Activated naive CD4-positive, alpha-beta T cell treated with anti-CD3 and anti-CD28 coated beads, Interleukin-2, amount 50 U/mL, for 16 hours (primary cell): ENCODE measurements at regions not wholly inside any gene's neighbourhood (a gene's known extent, or its start where the extent isn't known, plus 50 kb on each side); places are given as distances from the start of the nearest gene placed in this dataset.

ENCODE experiments used
- DNase-seq: peaks from one replicate; pipeline ENCODE4 v3.0.0-alpha.2; 2020

DNA sequence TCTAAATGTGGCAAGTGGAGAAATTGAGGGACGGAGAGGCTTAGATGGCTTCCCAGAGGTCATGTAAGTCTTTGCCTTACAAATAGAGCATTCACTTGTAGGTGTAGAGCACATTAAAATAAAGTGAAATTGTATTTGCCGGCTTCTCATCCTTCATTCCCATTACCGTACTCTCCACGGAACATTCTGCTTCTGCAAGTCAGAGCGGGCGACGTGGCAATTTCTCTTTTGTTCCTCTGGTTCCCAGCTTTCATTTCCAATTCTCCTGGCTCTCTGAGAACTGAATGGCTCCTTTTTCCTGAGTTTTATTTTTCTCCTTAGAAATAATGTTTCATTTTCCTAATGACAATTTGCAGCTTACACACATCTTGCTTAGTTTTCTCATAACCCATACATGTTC is 51.3 kb upstream of the PFKP start:
- no peak for DNase-seq

DNA sequence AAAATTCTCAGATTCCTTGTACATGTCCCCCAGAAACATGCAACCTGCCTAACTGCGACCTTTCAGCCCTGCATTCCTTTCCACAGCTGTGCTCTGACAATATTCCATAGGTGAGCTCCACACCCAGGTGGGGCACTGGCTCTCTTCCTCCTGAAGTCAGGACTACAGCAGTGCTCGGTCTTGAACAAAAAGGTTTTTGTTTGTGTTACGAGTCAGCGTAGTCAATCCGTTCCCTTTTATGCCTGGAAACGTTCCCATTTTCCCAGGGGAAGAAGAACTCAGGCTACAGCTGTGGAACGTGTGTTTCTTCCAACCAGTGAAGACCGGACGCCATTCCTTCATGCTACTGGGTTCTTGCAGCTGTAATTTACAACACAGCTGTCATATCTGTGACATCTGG is 52.4 kb upstream of the PFKP start:
- no peak for DNase-seq

DNA sequence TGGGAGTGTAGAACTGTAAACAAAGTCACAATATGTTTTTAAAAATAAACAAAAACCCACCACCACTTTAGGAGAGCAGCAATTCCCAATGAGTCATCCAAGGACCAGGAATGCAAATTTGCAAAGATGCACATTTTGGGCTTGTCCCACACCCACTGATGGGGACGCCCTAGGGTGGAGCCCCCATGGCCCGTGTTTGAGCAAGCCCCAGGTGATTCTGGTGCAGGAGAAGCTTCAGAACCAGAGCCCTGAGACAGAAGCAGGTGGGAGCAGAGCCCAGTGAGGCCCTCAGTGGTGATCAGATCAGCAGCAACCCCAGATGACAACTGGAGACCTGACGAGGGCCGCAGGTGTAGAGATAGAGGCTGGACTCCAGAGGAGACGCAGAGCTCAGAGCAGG is 55.1 kb upstream of the PFKP start:
- DNase-seq = no peak

DNA sequence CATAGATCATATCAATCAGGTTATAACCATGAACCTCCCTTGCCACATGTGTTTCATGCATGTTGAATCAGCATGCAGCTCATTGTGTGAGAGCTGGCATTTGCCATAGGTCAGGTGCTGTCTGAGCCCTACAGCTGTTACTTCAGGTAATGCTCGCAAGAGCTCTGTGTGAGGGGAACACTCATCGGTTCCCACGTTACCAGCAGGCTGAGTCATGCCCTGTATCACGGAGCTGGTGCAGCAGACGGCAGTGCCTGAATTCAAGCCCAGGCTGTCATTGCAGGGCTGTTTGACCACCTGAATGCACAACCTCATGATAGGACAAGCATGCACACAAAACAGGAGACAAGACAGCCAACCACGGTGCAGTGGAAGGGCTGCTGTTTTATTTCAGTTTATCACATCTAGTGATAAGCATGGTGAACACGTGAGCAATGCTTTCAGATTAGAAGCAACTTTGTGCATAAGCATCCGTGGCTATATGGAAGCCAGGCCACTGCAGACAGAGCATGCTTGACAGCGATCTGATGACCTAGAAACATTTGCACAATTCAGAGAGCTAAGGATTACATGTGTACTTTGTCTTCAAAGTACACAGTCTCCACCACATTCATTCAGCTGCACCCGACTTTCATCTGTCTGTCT is 56.4 kb upstream of the PFKP start:
- no peak for DNase-seq

DNA sequence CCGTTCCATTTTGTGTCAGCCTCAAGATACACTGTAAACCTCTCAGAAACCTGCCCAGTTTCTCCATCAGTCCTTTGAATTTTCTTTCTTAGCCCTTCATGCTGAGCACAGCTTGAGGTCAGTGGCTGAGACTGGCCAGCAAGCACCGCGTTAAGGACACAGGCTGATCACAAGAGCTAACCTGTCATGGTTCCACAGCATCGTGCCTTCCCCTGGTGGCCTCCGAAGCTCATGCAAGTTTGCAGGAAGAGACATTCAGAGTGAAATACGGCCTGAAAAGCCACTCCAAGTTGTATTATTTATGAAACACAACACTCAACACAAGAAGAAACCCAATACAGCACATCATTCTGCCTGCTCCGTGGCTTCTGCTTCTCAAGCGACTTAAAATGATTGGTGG is 57.0 kb upstream of the PFKP start:
- no peak for DNase-seq

DNA sequence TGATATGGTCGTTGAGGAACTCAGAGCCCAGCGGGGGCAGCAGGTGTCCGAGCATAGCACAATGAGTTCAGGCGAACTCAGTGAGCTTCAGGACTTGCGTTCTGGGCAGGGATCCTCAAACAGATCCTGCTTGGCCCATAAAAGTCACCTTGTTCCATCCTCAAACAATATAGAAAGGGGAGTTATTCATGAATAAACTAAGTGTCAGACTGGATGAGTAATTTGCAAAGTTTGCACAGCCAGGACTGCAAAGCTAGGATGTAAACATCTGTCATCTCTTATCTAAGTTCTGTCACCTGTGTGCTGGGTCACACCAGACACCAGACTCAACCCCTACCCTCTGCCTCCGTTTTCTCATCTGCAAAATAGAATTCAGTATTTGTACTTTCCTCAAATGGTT is 58.0 kb upstream of the PFKP start:
- no peak for DNase-seq

DNA sequence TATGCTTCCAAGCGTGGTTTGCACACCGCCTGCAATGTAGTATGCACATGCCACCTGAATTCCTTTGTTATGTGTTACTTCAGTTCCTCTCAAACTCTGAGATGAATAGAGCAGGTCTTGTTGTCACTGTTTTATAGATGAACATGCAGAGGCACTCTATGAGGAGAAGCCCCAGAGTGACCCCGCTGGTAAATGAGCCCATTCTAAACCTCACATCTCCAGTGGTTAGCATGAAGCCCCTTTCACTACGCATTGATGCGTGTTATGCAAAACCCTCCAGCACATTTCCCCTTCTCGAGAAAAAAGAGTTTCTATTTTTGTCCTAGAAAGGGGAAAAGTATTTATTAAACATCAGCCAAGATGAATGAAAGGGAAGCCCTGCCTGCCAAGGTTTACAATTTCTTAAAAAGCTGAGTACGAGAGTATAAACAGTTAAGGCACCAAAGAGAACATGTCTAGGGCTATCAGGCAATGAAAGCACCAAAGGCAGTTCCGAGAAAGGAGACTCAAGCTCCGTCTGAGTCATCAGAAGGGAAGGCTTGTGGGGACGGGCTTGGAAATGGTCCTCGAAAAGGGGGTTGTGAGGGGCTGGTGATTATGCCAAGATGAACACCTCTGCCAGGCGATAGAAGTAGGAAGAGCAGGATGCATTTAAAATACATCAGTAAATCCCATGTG is 58.7 kb upstream of the PFKP start:
- no peak for DNase-seq

DNA sequence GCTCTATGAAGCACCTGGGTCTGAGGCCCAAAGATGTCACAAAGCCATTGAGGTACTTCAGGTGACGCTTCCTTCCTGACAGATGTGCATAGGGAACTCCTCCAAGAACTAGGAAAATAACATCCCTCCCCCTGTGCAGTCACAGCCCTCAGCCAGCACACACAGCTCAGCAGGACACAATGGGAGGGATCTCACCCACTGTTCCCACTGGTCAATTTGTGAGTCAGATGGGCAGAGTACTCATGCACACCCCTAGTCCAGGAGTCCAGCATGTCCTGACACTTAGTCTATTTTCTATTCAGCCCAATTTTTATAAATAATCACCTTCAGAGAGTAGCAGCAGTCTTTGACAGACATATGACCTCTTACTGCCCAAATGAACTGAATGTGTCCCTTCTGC is 60.7 kb upstream of the PFKP start:
- no peak for DNase-seq

DNA sequence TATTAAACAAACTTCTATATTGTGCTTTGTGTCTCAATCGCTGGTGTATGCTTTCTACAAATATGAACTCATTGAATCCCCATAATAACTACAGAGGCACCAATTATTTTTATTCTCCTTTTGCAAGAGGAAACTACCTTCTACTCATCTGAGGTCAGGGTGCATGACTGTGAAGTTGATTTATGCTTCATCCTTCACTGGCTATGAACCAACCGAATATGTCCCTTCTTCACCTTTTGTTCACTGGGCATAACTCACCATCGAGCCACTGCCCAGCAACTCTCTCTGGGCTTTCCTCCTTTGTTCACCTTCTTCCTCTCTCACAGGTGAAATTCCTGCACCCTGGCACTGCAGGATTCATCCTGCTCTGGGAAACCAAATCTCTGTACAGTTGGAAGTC is 61.3 kb upstream of the PFKP start:
- no peak for DNase-seq

DNA sequence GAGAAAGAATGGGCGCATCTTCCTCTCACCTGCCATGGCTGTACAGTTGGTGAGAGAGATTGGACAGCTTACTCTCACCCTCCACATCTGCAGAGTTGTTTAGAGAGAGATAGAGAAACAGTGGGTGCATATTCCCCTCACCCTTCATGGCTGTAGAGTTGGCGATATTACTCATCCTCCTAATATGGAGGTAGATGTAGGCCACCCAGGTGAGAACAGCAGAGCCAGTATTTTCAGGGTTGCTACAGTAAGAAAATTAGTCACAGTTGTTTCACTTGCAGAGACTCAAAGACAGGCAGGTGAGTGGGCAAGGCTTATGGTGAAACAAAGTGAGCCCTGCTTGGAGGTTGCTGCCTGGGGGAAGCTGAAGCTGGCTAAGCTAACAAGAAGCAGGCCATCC is 65.0 kb upstream of the PFKP start:
- DNase-seq = no peak

DNA sequence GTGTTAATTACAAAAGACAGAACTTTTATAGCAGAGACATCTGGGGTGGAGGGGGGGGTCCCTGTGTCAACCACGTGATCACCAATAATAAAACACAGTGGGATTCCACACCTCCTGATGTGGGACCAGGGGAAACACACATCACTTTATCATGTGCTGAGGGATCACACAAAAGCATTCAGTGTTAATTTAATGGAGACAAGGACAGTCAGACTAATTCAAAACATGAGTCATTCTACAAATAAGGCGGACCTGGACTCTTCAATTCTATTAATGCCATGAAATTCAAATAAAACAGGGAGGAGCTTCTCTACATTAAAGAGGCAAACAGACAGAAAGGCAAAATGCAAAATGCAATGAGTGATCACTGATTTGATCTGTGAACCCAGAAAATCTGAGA is 67.3 kb upstream of the PFKP start:
- no peak for DNase-seq

DNA sequence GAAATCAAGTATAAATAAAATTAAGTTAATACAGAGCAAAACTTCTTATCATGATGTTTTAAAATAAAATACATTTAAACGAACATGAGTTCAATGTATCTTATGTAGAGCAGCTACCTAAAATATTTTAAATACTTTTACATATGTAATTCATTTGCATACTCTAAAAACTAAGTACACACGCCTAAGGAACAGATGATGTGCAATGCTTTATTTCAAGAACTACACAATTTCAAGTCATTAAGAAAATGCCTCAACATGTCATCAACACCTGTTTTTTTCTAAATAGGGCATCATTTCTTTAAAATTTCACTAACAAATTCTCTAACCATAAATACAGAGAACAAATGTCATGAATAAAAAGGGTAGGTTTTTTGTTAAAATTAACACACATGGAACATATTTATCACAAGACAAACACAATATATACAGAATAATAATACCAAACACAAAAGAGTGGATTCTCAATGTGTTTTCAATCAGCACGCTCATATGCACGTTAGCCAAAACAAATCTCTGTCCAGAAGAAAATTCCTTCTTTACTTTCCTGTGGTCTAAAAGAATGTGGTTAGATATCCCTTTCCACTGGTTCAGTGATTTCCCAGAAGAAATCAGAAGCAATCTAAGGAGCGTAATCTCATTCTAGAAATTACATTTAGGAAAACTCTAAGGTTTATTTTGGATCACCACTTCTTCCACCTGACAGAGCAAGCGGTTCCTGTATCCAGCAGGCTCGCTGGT is 73.0 kb upstream of the PFKP start:
- DNase-seq = no peak

DNA sequence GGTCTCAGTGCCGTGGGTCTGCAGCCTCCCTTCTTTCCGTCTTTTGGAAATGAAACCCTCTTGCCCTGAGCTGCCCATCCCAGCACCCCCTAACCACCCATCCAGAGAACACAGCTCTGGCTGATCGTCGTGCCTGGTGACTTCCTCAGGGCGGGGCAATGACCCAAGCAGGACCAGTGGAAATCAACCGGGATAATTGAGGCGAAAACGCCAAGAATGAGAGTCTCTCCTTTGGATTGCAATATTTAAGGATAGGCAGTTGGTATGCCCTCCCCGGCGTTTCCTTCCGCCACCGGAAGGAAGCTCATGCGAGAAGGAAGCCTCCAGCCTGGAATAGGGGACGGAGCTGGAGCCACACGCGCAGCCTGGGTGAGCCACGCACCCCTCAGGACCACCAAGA is 73.7 kb upstream of the PFKP start:
- no peak for DNase-seq

DNA sequence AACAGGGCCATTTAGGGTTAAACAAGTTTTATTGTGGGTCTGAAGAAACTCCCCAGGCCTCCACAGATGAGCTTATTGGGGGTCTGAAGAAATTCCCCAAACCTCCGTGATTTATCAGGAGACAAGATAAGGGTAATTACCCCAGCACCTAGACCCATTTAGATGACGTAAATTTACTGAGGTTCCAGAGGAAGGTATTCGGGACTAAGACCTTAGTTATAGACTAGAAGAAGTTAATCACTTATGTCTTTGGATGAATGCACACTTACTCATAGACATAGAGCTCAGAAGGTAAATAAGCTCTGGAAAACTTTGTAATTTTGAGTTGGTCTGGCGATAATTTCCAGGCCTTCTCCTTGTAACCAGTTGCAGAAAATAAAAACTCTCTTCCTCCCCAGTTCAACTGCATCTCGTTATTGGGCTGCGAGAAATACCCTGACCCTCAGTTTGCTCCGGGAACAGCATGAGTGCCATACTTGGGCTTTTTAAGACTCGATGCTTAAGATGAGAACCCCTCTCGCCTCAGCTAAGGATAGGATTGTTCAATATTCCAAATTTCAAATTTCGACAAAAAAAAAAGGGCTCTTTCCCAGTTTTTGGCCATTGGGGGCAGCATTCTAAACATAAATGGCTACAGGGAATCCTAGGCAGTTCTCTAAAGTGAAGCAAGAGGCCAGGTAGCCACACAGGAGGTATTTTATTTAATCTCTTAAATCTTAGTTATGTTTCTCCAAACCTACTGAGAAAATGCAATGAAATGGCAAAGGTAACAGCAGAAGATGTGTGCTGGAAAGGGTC is 74.7 kb upstream of the PFKP start:
- no peak for DNase-seq

DNA sequence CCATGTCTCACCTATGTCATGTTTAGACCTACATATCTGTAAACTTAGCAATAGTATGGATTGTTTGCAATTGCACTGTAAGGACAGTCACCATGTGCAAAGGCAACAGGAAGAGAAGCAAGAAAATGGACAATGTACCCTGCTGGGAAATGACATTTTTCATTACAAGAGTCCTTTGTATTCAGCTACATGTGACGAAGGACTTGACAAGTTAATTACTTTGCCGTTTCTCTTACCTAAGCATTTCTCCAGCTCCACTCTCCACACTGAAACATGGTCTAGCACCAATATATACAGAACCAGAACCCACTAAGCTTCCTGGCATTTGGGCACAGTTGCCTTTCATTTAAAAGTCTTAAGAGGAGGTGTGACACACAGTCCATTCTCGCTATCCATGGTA is 76.6 kb upstream of the PFKP start:
- no peak for DNase-seq

DNA sequence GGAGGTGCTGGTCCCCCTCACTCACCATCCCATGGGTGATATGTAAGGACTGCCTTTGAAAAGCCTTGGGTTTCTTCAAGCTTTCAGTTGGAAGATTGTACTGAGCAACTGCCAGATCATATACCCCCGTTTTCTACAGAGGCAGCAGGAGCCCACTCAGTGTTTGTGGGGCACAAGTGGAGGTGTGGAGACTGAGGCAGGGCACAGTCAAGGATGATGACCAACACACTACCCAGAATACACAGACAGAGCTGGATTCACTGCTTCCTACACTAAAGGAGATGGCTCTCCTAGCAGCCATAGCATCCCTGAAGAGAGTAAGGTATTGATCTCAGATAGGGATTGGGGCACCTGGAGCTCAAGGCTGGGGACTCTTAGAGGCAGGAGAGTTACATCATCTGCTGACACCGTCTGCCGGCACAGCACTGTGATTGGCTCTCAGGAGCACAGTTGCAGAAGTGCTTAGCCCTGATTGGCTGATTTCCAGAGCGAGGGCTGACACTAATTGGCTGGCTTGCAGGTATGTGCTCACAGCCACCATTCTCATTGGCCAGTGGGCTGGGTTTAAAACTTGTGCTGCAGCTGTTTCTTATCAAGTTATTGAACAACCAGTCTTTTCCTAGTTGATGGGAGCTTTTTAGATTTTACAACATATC is 77.9 kb upstream of the PFKP start:
- DNase-seq = no peak

DNA sequence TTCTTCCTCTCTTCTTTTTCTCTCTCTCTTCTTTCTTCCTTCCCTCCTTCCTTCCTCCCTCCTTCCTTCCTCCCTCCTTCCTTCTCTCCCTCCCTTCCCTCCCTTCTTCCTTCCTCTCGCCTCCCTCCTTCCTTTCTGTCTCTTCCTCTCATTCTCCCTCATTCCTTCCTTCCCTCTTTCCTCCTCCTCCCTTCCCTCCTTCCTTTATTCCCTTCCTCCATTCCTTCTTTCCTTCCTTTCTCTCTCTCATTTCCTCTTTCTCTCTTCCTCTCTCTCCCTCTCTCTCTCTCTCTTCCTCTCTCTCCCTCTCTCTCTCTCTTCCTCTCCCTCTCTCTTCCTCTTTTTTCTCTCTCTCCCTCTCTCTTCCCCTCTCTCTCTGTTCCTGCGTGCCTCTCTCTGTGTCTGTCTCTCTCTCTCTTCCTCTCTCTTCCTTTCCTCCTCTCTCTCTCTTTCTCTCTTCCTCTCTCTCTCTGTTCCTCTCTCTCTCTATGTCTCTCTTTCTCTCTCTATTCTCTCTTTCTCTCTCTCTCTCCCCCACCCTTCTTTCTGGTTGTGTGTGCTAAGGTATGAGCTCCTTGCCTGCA is 80.1 kb upstream of the PFKP start:
- no peak for DNase-seq

DNA sequence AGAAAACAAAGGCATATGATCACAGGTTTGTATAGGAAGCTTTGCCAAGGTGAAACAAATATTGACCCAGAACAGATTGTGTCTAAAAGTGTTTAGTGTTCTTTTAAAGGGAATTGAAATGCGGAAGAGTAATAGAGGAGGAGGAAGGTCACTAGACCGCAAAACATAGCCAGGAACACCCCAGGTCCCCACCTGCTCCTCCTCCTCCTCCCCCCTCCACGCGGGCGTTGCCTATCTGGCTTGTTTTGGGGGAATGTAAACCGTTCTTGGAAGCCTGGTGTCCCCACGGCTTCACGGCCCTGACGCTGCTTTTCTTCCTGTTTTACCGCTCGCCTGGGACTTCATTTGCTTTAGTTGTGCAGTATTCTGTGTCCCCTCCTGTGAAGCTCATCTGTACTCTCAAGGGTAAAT is 81.0 kb upstream of the PFKP start:
- no peak for DNase-seq

DNA sequence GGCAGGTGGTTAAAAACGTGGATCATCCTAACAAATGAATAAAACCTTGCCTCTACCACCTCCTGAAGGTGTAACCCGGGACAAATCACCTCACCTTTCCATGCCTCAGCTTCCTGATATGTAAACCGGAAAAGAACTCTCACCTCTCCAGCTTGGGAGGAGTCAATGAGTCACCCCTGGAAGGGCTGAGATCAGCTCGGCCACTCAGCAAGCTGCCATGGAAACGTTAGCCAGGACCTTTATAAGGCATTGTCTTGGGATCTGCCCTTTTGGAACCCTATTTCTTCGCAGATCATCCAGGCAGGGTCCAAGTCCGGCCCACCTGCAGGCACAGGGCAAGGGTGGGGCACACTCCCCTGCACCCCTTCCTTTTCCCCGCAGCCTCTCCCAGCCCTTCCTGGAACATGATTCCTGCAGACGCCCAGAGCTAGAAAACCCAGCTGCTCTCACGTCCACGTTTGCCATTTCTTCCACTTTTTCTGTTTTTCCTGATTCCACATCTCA is 81.6 kb upstream of the PFKP start:
- no peak for DNase-seq

DNA sequence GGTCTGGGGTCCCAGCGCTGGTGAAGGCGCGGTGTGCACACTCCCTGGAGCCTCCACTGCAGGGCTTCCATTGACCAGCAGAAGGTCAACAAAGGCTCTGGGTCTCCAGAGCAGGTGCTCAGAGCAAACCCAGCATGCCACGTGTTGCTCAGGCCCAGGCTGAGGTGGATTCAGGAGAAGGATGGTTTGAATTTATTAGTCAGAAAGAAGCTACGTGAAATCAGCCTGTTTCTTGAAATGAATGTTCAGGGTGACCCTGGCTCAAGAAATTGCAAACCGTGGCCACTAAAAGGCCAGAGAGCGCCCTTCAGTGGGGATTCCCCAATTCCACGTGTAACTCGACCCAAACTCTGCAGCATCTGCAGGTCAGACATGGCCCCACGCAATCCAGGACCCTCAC is 82.7 kb upstream of the PFKP start:
- DNase-seq = no peak

DNA sequence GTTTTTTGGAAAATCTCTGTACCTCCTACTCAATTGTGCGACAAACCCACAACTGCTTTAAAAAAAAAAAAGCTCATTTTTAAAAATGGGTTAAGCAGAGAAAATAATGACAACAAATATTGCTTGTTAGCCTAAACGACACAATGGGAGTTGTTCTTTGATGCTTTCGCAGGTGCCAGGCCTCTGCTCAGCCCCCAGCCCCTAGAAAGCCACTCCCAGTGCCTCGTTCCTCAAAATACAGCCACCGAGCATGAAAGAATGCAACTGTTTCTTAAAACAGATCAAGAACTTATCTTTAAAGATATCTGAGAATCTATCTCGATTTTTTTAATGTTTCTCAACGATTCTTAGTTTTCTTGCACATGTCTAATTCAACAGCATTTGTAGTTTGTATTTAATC is 85.2 kb upstream of the PFKP start:
- no peak for DNase-seq

DNA sequence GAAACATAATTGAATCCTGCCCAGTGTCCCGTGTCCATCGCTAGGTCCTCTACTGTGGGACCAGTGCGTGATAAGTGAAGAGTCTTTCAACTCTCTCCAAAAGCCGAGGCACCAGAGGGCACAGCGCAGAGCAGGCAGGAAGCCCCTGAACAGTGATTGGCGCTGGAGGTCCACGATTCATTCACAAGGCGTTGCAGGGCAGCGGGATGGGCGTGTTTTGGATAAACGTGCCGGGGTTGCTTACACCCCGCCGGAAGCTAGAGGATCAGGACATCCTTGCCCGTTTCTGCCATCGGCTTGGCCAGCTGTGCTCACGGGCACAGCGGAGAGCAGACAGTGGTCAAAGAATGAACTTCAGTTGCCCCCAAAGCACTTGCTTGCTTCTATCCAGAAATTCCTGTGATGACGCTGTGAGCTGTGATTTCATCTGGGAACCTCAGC is 86.0 kb upstream of the PFKP start:
- DNase-seq = no peak
